ENCODE measurements at regions not wholly inside any gene's neighbourhood (a gene's known extent, or its start where the extent isn't known, plus 50 kb on each side); places are given as distances from the start of the nearest gene placed in this dataset.
A peak's percentile ranks its signal among the peaks of the same experiment; 100 is the strongest.

DNA sequence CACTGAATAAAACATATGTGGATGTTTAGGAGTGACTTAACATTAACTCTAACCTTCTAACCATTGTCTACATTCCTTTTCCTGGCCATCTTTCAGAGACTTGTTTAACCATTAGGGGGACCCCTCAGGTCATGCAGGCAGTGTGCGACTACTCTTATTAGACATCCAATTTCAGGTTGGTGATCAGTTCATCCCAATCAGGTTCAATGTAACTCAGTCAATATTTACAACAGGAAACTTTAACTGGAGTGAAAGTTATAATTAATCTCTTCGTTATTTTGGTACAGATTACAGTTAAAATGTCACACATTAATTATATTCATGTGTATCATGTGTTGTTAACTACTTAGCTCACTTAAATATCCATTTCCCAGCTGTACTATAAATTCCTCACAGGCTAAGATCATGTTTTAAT is 68.8 kb upstream of the RGS1 start (continued):
- TF ChIP-seq, protein P1, sequence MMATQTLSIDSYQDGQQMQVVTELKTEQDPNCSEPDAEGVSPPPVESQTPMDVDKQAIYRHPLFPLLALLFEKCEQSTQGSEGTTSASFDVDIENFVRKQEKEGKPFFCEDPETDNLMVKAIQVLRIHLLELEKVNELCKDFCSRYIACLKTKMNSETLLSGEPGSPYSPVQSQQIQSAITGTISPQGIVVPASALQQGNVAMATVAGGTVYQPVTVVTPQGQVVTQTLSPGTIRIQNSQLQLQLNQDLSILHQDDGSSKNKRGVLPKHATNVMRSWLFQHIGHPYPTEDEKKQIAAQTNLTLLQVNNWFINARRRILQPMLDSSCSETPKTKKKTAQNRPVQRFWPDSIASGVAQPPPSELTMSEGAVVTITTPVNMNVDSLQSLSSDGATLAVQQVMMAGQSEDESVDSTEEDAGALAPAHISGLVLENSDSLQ (IDR thresholded peaks at IDR 0.05), result no peak
- TF ChIP-seq TAF1 (IDR thresholded peaks at IDR 0.05; ENCODE audit: borderline replicate concordance, low read depth, low read length) (no peak), BRCA1 (IDR thresholded peaks at IDR 0.05; ENCODE audit: low read depth, low read length) (no peak), YBX1 (IDR thresholded peaks at IDR 0.05) (no peak), RAD21 (IDR thresholded peaks at IDR 0.05; ENCODE audit: insufficient read depth, low read depth, low read length) (peak; percentile 98), CHD1 (IDR thresholded peaks at IDR 0.05; ENCODE audit: low read depth, low read length) (no peak), TCF7 (IDR thresholded peaks at IDR 0.05; ENCODE audit: borderline replicate concordance) (no peak), NR2F1 (conservative IDR thresholded peaks at IDR 0.05) (no peak), GABPA (IDR thresholded peaks at IDR 0.05; ENCODE audit: low read depth) (no peak), FOXK2 (IDR thresholded peaks at IDR 0.05) (no peak), CREB1 (IDR thresholded peaks at IDR 0.05; ENCODE audit: low read depth) (no peak), RELA (IDR thresholded peaks at IDR 0.05; ENCODE audit: borderline replicate concordance, partially characterized antibody) (no peak), EZH2 (IDR thresholded peaks at IDR 0.05; ENCODE audit: borderline replicate concordance, control insufficient read depth, low read depth, low read length) (no peak)
- TF ChIP-seq, protein P2, sequence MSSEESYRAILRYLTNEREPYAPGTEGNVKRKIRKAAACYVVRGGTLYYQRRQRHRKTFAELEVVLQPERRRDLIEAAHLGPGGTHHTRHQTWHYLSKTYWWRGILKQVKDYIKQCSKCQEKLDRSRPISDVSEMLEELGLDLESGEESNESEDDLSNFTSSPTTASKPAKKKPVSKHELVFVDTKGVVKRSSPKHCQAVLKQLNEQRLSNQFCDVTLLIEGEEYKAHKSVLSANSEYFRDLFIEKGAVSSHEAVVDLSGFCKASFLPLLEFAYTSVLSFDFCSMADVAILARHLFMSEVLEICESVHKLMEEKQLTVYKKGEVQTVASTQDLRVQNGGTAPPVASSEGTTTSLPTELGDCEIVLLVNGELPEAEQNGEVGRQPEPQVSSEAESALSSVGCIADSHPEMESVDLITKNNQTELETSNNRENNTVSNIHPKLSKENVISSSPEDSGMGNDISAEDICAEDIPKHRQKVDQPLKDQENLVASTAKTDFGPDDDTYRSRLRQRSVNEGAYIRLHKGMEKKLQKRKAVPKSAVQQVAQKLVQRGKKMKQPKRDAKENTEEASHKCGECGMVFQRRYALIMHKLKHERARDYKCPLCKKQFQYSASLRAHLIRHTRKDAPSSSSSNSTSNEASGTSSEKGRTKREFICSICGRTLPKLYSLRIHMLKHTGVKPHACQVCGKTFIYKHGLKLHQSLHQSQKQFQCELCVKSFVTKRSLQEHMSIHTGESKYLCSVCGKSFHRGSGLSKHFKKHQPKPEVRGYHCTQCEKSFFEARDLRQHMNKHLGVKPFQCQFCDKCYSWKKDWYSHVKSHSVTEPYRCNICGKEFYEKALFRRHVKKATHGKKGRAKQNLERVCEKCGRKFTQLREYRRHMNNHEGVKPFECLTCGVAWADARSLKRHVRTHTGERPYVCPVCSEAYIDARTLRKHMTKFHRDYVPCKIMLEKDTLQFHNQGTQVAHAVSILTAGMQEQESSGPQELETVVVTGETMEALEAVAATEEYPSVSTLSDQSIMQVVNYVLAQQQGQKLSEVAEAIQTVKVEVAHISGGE (CRISPR knock-in tag; IDR thresholded peaks at IDR 0.05), result no peak
- TF ChIP-seq, protein P3, sequence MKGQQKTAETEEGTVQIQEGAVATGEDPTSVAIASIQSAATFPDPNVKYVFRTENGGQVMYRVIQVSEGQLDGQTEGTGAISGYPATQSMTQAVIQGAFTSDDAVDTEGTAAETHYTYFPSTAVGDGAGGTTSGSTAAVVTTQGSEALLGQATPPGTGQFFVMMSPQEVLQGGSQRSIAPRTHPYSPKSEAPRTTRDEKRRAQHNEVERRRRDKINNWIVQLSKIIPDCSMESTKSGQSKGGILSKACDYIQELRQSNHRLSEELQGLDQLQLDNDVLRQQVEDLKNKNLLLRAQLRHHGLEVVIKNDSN (IDR thresholded peaks at IDR 0.05; ENCODE audit: borderline replicate concordance, extremely low read length, insufficient read depth, low read depth, low read length), result no peak
- TF ChIP-seq, protein P4, sequence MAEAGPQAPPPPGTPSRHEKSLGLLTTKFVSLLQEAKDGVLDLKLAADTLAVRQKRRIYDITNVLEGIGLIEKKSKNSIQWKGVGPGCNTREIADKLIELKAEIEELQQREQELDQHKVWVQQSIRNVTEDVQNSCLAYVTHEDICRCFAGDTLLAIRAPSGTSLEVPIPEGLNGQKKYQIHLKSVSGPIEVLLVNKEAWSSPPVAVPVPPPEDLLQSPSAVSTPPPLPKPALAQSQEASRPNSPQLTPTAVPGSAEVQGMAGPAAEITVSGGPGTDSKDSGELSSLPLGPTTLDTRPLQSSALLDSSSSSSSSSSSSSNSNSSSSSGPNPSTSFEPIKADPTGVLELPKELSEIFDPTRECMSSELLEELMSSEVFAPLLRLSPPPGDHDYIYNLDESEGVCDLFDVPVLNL (IDR thresholded peaks at IDR 0.05; ENCODE audit: low read depth, low read length), result no peak
- TF ChIP-seq, protein P5, sequence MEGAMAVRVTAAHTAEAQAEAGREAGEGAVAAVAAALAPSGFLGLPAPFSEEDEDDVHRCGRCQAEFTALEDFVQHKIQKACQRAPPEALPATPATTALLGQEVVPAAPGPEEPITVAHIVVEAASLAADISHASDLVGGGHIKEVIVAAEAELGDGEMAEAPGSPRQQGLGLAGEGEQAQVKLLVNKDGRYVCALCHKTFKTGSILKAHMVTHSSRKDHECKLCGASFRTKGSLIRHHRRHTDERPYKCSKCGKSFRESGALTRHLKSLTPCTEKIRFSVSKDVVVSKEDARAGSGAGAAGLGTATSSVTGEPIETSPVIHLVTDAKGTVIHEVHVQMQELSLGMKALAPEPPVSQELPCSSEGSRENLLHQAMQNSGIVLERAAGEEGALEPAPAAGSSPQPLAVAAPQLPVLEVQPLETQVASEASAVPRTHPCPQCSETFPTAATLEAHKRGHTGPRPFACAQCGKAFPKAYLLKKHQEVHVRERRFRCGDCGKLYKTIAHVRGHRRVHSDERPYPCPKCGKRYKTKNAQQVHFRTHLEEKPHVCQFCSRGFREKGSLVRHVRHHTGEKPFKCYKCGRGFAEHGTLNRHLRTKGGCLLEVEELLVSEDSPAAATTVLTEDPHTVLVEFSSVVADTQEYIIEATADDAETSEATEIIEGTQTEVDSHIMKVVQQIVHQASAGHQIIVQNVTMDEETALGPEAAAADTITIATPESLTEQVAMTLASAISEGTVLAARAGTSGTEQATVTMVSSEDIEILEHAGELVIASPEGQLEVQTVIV (IDR thresholded peaks at IDR 0.05; ENCODE audit: borderline replicate concordance, partially characterized antibody), result no peak
- TF ChIP-seq, protein P6, sequence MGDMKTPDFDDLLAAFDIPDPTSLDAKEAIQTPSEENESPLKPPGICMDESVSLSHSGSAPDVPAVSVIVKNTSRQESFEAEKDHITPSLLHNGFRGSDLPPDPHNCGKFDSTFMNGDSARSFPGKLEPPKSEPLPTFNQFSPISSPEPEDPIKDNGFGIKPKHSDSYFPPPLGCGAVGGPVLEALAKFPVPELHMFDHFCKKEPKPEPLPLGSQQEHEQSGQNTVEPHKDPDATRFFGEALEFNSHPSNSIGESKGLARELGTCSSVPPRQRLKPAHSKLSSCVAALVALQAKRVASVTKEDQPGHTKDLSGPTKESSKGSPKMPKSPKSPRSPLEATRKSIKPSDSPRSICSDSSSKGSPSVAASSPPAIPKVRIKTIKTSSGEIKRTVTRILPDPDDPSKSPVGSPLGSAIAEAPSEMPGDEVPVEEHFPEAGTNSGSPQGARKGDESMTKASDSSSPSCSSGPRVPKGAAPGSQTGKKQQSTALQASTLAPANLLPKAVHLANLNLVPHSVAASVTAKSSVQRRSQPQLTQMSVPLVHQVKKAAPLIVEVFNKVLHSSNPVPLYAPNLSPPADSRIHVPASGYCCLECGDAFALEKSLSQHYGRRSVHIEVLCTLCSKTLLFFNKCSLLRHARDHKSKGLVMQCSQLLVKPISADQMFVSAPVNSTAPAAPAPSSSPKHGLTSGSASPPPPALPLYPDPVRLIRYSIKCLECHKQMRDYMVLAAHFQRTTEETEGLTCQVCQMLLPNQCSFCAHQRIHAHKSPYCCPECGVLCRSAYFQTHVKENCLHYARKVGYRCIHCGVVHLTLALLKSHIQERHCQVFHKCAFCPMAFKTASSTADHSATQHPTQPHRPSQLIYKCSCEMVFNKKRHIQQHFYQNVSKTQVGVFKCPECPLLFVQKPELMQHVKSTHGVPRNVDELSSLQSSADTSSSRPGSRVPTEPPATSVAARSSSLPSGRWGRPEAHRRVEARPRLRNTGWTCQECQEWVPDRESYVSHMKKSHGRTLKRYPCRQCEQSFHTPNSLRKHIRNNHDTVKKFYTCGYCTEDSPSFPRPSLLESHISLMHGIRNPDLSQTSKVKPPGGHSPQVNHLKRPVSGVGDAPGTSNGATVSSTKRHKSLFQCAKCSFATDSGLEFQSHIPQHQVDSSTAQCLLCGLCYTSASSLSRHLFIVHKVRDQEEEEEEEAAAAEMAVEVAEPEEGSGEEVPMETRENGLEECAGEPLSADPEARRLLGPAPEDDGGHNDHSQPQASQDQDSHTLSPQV (IDR thresholded peaks at IDR 0.05), result peak; percentile 63; the same call in 1 of the 2 replicates
